ENCODE measurements at regions not wholly inside any gene's neighbourhood (a gene's known extent, or its start where the extent isn't known, plus 50 kb on each side); places are given as distances from the start of the nearest gene placed in this dataset.

DNA sequence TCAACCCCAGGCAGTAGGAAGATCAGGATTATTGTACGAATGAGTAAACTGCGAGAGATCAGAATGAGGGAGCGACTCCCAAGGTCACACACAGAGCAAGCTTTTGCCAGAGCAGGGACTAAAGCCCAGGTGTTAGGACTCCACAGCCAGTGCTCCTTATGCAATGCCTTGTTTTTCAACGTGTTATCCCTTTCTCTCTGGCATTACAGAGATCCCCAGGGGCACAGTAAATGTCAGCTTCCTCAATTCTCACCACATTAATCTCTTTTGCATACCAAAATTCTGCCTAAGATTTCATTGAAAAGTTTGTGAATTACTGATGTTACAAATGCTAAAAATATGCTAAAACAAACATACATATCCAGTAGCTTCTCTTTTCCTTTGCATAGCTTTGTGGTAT is 68.1 kb upstream of the CES5A start:
- H3K9me3 ChIP-seq: no peaks in the 10 kb centered on the region
- TF ChIP-seq, protein P1, sequence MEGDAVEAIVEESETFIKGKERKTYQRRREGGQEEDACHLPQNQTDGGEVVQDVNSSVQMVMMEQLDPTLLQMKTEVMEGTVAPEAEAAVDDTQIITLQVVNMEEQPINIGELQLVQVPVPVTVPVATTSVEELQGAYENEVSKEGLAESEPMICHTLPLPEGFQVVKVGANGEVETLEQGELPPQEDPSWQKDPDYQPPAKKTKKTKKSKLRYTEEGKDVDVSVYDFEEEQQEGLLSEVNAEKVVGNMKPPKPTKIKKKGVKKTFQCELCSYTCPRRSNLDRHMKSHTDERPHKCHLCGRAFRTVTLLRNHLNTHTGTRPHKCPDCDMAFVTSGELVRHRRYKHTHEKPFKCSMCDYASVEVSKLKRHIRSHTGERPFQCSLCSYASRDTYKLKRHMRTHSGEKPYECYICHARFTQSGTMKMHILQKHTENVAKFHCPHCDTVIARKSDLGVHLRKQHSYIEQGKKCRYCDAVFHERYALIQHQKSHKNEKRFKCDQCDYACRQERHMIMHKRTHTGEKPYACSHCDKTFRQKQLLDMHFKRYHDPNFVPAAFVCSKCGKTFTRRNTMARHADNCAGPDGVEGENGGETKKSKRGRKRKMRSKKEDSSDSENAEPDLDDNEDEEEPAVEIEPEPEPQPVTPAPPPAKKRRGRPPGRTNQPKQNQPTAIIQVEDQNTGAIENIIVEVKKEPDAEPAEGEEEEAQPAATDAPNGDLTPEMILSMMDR (IDR thresholded peaks at IDR 0.05): no peak
- TF ChIP-seq POLR2A (IDR thresholded peaks at IDR 0.05) (no peak), EP300 (IDR thresholded peaks at IDR 0.05) (no peak)
- no peaks in the 10 kb centered on the region for H3K4me1 ChIP-seq (ENCODE audit: insufficient read depth)
- H3K27me3 ChIP-seq: no peaks in the 10 kb centered on the region
- no peak overlapping the region for H3K4me3 ChIP-seq
- no peak overlapping the region for H3K27ac ChIP-seq
- intact Hi-C loops (cut with DNase I): loop anchor here in 2 of 4 donors (10.0 kb wide), 1 partner anchor 372 kb away; no protein-coding TSS in a partner anchor
- H3K36me3 ChIP-seq: no peaks in the 10 kb centered on the region
- WGBS, 3 donors: 17 to 26% (median 19%) methylated on average over 4 of the region's 4 CpGs
- no peak for DNase-seq

- DNase-seq: no peak
- WGBS, 3 donors: 88 to 94% (median 88%) methylated on average over 3 of the region's 3 CpGs
- Histone ChIP-seq H3K9me3 (no peaks in the 10 kb centered on the region), H3K27ac (no peak overlapping the region), H3K36me3 (no peaks in the 10 kb centered on the region), H3K4me1 (ENCODE audit: insufficient read depth) (no peaks in the 10 kb centered on the region), H3K27me3 (no peaks in the 10 kb centered on the region), H3K4me3 (no peak overlapping the region)
- TF ChIP-seq EP300 (IDR thresholded peaks at IDR 0.05) (no peak), POLR2A (IDR thresholded peaks at IDR 0.05) (no peak)
- TF ChIP-seq, protein P1 (IDR thresholded peaks at IDR 0.05): no peak
- intact Hi-C loops (cut with DNase I): loop anchor here in 2 of 4 donors (10.0 kb wide), 1 partner anchor 372 kb away; no protein-coding TSS in a partner anchor
These were observed 67.6 kb upstream of the CES5A start for GRCh38 chr16:55942821-55943220.

DNA sequence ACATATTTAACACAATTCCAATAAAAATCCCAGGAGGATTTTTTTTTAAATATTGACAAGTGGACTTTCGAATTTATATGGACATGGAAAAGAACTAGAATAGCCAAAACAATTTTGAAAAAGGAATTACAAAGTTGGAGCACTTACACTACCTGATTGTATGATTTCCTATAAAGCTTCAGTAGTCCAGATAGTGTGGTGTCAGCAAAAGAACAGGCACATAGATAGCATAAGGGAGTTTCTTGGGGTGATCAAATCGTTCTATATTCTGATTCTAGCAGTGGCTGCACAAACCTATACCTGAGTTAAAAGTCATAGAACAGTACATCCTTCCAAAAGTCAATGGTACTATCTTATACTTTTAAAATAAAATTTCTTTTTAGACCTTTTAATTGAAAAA is 66.4 kb upstream of the CES5A start:
- no peaks in the 10 kb centered on the region for H3K27me3 ChIP-seq
- 51 to 70% (median 52%) methylated on average over 2 of the region's 2 CpGs for WGBS, 3 donors
- intact Hi-C loops (cut with DNase I): loop anchor here in 2 of 4 donors (10.0 kb wide), 1 partner anchor 373 kb away; no protein-coding TSS in a partner anchor

GRCh38 chr16:55938126-55938525 is 63.0 kb upstream of the CES5A start:
- DNase-seq: no peak
- no peaks in the 10 kb centered on the region for H3K4me1 ChIP-seq (ENCODE audit: insufficient read depth)
- TF ChIP-seq, protein P1 (IDR thresholded peaks at IDR 0.05): no peak
- no peak for TF ChIP-seq EP300 (IDR thresholded peaks at IDR 0.05)
- TF ChIP-seq POLR2A (IDR thresholded peaks at IDR 0.05): no peak
- no peaks in the 10 kb centered on the region for H3K36me3 ChIP-seq
- H3K9me3 ChIP-seq: no peaks in the 10 kb centered on the region
- H3K4me3 ChIP-seq: no peak overlapping the region
- no peaks in the 10 kb centered on the region for H3K27me3 ChIP-seq
- 56 to 70% (median 63%) methylated on average over 1 of the region's 1 CpG for WGBS, 3 donors
- intact Hi-C loops (cut with DNase I): loop anchor here in 1 of 4 donors (5.0 kb wide), 1 partner anchor 379 kb away; no protein-coding TSS in a partner anchor
- H3K27ac ChIP-seq: no peak overlapping the region

More for the DNA sequence above, 66.4 kb upstream of the CES5A start:
- DNase-seq: no peak
- Histone ChIP-seq H3K27ac (no peak overlapping the region), H3K9me3 (no peaks in the 10 kb centered on the region), H3K36me3 (no peaks in the 10 kb centered on the region), H3K4me3 (no peak overlapping the region), H3K4me1 (ENCODE audit: insufficient read depth) (no peaks in the 10 kb centered on the region)
- TF ChIP-seq EP300 (IDR thresholded peaks at IDR 0.05) (no peak), POLR2A (IDR thresholded peaks at IDR 0.05) (no peak)
- TF ChIP-seq, protein P1 (IDR thresholded peaks at IDR 0.05): no peak

All from ovary (tissue), 7 donors.